GM23338 (cell line): ENCODE measurements at regions not wholly inside any gene's neighbourhood (a gene's known extent, or its start where the extent isn't known, plus 50 kb on each side); places are given as distances from the start of the nearest gene placed in this dataset.

Experiments
- ATAC-seq: fragments of 200-7000 bp; cut with Tn5 transposase; 3 replicates; pipeline ENCODE4 v1.9.1; 2020
- DNase-seq: peaks from one replicate; pipeline ENCODE4 v3.0.0-alpha.2; 2015; ENCODE audit warnings: low spot score
- H2AFZ ChIP-seq: fragments of 200-600 bp; sonication (generic); 2 replicates; pipeline ENCODE4 v1.8.0; 2016; ENCODE audit warnings: antibody characterized with exemption, mild to moderate bottlenecking, moderate library complexity
- H3F3A ChIP-seq: fragments of 200-600 bp; sonication (generic); replicated peaks from 2 replicates; pipeline ENCODE4 v1.8.0; 2017; ENCODE audit warnings: antibody characterized with exemption, mixed run types, low read depth
- H3K27ac ChIP-seq: fragments of 200-600 bp; sonication (generic); 2 replicates; pipeline ENCODE4 v1.6.1; 2016; ENCODE audit warnings: low read depth
- H3K27me3 ChIP-seq: fragments of 200-600 bp; sonication (generic); 2 replicates; pipeline ENCODE4 v1.8.0; 2016; ENCODE audit warnings: mild to moderate bottlenecking, mixed run types, moderate library complexity; ENCODE audit not compliant: insufficient read depth
- H3K36me3 ChIP-seq: fragments of 200-600 bp; sonication (generic); 2 replicates; pipeline ENCODE4 v1.8.0; 2016; ENCODE audit warnings: mild to moderate bottlenecking; ENCODE audit not compliant: insufficient read depth
- H3K4me1 ChIP-seq: fragments of 200-600 bp; sonication (generic); 2 replicates; pipeline ENCODE4 v1.8.0; 2016; ENCODE audit warnings: mild to moderate bottlenecking, moderate library complexity; ENCODE audit not compliant: insufficient read depth
- H3K4me2 ChIP-seq: fragments of 200-600 bp; sonication (generic); 2 replicates; pipeline ENCODE4 v1.7.1; 2017; ENCODE audit warnings: mixed run types
- H3K4me3 ChIP-seq: fragments of 200-600 bp; sonication (generic); 2 replicates; pipeline ENCODE4 v1.6.1; 2016; ENCODE audit warnings: mixed run types
- H3K79me2 ChIP-seq: fragments of 200-600 bp; sonication (generic); replicated peaks from 2 replicates; pipeline ENCODE4 v1.8.0; 2017; ENCODE audit warnings: mild to moderate bottlenecking; ENCODE audit not compliant: insufficient read depth
- H3K9me2 ChIP-seq: fragments of 200-600 bp; sonication (generic); 2 replicates; pipeline ENCODE4 v1.8.0; 2017; ENCODE audit not compliant: insufficient read depth
- H4K20me1 ChIP-seq: fragments of 200-600 bp; sonication (generic); replicated peaks from 2 replicates; pipeline ENCODE4 v1.8.0; 2017; ENCODE audit warnings: mild to moderate bottlenecking; ENCODE audit not compliant: insufficient read depth
- H3K27ac Mint-ChIP-seq: 2 replicates; pipeline ENCODE4 v1.8.0; 2020; ENCODE audit warnings: inconsistent platforms, mild to moderate bottlenecking, moderate library complexity, mixed read lengths
- H3K27me3 Mint-ChIP-seq: 3 replicates; pipeline ENCODE4 v1.8.0; 2022; ENCODE audit warnings: low read depth, mild to moderate bottlenecking, moderate library complexity, mixed read lengths, inconsistent platforms; ENCODE audit not compliant: insufficient read depth, poor library complexity
- H3K36me3 Mint-ChIP-seq: 3 replicates; pipeline ENCODE4 v1.8.0; 2021; ENCODE audit warnings: low read depth, mild to moderate bottlenecking, inconsistent platforms, moderate library complexity, mixed read lengths
- H3K4me1 Mint-ChIP-seq: 3 replicates; pipeline ENCODE4 v1.8.0; 2020; ENCODE audit warnings: mild to moderate bottlenecking, inconsistent platforms, mixed read lengths
- H3K4me3 Mint-ChIP-seq: 3 replicates; pipeline ENCODE4 v1.8.0; 2021; ENCODE audit warnings: moderate library complexity, mild to moderate bottlenecking, inconsistent platforms, mixed read lengths
- H3K9me3 Mint-ChIP-seq: 3 replicates; pipeline ENCODE4 v1.8.0; 2020; ENCODE audit warnings: moderate library complexity, mild to moderate bottlenecking, inconsistent platforms, mixed read lengths
- CREB1 ChIP-seq: fragments of 250-450 bp; sonication (Bioruptor Pico); IDR thresholded peaks from 2 replicates; pipeline ENCODE4 v1.5.0; 2020; ENCODE audit warnings: low read depth, mild to moderate bottlenecking, moderate library complexity
- CTCF ChIP-seq, 2 experiments: fragments of 200-600 bp in 1 of 2; sonication (generic) in 1 of 2; conservative IDR thresholded peaks; 2 replicates each; pipeline versions ENCODE4 v1.5.1 to v1.6.1; 2016 to 2017; ENCODE audit warnings: antibody characterized with exemption in 2 of 2, low read depth in 2 of 2, mild to moderate bottlenecking in 2 of 2, moderate library complexity in 1 of 2
- ETS1 ChIP-seq: IDR thresholded peaks from 2 replicates; pipeline ENCODE4 v1.6.1; 2016; ENCODE audit warnings: antibody characterized with exemption
- EZH2 ChIP-seq: fragments of 200-600 bp; sonication (generic); IDR thresholded peaks from one replicate; pipeline ENCODE4 v1.8.0; 2017; ENCODE audit warnings: antibody characterized with exemption, mild to moderate bottlenecking, low read depth; ENCODE audit not compliant: unreplicated experiment
- EZH2phosphoT487 ChIP-seq: fragments of 200-600 bp; sonication (generic); IDR thresholded peaks from one replicate; pipeline ENCODE4 v1.8.1; 2018; ENCODE audit warnings: antibody characterized with exemption; ENCODE audit not compliant: unreplicated experiment
- JUNB ChIP-seq: IDR thresholded peaks from one replicate; pipeline ENCODE4 v1.6.1; 2016; ENCODE audit warnings: antibody characterized with exemption; ENCODE audit not compliant: unreplicated experiment
- NANOG ChIP-seq: IDR thresholded peaks from 2 replicates; pipeline ENCODE4 v1.6.1; 2016; ENCODE audit warnings: antibody characterized with exemption, borderline replicate concordance
- POLR2AphosphoS5 ChIP-seq: IDR thresholded peaks from 2 replicates; pipeline ENCODE4 v1.6.1; 2016; ENCODE audit warnings: antibody characterized with exemption, low read depth
- REST ChIP-seq: IDR thresholded peaks from one replicate; pipeline ENCODE4 v1.6.1; 2018; ENCODE audit warnings: antibody characterized with exemption; ENCODE audit not compliant: unreplicated experiment
- STAT1 ChIP-seq: IDR thresholded peaks from one replicate; pipeline ENCODE4 v1.6.1; 2016; ENCODE audit warnings: antibody characterized with exemption; ENCODE audit not compliant: unreplicated experiment
- ZNF114 ChIP-seq: fragments of 250-450 bp; sonication (Bioruptor Pico); IDR thresholded peaks from 2 replicates; pipeline ENCODE4 v1.5.0; 2020; ENCODE audit warnings: mild to moderate bottlenecking, moderate library complexity
- ZNF331 ChIP-seq: fragments of 250-450 bp; sonication (Bioruptor Pico); IDR thresholded peaks from 2 replicates; pipeline ENCODE4 v1.5.0; 2020; ENCODE audit warnings: low read depth, mild to moderate bottlenecking, moderate library complexity
- TF ChIP-seq, protein P1 (sequence below): fragments of 250-450 bp; sonication (Bioruptor Pico); IDR thresholded peaks from 2 replicates; pipeline ENCODE4 v1.5.0; 2020; ENCODE audit warnings: mild to moderate bottlenecking, moderate library complexity

GRCh38 chr12:113676547-113676946 is 204.9 kb upstream of the LHX5 start:
- Histone ChIP-seq H3K79me2 (no peaks in the 10 kb centered on the region), H3K4me2 (no peak overlapping the region), H3K4me3 (no peak overlapping the region), H3K4me1 (no peaks in the 10 kb centered on the region), H4K20me1 (no peaks in the 10 kb centered on the region), H3F3A (no peaks in the 10 kb centered on the region), H3K27me3 (no peaks in the 10 kb centered on the region), H3K9me2 (no peaks in the 10 kb centered on the region), H3K27ac (no peak overlapping the region), H2AFZ (no peak overlapping the region), H3K36me3 (no peaks in the 10 kb centered on the region)
- Mint-ChIP-seq H3K36me3 (no peaks in the 10 kb centered on the region), H3K4me1 (peaks cover 2% of the 10 kb centered on the region; the same call in 1 of the 3 replicates), H3K27me3 (peaks cover 4% of the 10 kb centered on the region), H3K4me3 (no peak overlapping the region), H3K27ac (no peak overlapping the region), H3K9me3 (peaks cover 5% of the 10 kb centered on the region; the same call in 1 of the 3 replicates)
- ATAC-seq (no peak), DNase-seq (no peak)
- no peak for TF ChIP-seq NANOG
- TF ChIP-seq ETS1: no peak
- no peak for TF ChIP-seq ZNF114
- no peak for TF ChIP-seq CTCF (conservative IDR thresholded peaks at IDR 0.05; ENCODE audit: low read depth in 2 of 2)
- TF ChIP-seq EZH2phosphoT487: no peak
- no peak for TF ChIP-seq CREB1 (CRISPR knock-in tag)
- no peak for TF ChIP-seq REST
- TF ChIP-seq EZH2: no peak
- no peak for TF ChIP-seq ZNF331 (CRISPR knock-in tag)
- TF ChIP-seq STAT1: no peak
- TF ChIP-seq, protein P1, sequence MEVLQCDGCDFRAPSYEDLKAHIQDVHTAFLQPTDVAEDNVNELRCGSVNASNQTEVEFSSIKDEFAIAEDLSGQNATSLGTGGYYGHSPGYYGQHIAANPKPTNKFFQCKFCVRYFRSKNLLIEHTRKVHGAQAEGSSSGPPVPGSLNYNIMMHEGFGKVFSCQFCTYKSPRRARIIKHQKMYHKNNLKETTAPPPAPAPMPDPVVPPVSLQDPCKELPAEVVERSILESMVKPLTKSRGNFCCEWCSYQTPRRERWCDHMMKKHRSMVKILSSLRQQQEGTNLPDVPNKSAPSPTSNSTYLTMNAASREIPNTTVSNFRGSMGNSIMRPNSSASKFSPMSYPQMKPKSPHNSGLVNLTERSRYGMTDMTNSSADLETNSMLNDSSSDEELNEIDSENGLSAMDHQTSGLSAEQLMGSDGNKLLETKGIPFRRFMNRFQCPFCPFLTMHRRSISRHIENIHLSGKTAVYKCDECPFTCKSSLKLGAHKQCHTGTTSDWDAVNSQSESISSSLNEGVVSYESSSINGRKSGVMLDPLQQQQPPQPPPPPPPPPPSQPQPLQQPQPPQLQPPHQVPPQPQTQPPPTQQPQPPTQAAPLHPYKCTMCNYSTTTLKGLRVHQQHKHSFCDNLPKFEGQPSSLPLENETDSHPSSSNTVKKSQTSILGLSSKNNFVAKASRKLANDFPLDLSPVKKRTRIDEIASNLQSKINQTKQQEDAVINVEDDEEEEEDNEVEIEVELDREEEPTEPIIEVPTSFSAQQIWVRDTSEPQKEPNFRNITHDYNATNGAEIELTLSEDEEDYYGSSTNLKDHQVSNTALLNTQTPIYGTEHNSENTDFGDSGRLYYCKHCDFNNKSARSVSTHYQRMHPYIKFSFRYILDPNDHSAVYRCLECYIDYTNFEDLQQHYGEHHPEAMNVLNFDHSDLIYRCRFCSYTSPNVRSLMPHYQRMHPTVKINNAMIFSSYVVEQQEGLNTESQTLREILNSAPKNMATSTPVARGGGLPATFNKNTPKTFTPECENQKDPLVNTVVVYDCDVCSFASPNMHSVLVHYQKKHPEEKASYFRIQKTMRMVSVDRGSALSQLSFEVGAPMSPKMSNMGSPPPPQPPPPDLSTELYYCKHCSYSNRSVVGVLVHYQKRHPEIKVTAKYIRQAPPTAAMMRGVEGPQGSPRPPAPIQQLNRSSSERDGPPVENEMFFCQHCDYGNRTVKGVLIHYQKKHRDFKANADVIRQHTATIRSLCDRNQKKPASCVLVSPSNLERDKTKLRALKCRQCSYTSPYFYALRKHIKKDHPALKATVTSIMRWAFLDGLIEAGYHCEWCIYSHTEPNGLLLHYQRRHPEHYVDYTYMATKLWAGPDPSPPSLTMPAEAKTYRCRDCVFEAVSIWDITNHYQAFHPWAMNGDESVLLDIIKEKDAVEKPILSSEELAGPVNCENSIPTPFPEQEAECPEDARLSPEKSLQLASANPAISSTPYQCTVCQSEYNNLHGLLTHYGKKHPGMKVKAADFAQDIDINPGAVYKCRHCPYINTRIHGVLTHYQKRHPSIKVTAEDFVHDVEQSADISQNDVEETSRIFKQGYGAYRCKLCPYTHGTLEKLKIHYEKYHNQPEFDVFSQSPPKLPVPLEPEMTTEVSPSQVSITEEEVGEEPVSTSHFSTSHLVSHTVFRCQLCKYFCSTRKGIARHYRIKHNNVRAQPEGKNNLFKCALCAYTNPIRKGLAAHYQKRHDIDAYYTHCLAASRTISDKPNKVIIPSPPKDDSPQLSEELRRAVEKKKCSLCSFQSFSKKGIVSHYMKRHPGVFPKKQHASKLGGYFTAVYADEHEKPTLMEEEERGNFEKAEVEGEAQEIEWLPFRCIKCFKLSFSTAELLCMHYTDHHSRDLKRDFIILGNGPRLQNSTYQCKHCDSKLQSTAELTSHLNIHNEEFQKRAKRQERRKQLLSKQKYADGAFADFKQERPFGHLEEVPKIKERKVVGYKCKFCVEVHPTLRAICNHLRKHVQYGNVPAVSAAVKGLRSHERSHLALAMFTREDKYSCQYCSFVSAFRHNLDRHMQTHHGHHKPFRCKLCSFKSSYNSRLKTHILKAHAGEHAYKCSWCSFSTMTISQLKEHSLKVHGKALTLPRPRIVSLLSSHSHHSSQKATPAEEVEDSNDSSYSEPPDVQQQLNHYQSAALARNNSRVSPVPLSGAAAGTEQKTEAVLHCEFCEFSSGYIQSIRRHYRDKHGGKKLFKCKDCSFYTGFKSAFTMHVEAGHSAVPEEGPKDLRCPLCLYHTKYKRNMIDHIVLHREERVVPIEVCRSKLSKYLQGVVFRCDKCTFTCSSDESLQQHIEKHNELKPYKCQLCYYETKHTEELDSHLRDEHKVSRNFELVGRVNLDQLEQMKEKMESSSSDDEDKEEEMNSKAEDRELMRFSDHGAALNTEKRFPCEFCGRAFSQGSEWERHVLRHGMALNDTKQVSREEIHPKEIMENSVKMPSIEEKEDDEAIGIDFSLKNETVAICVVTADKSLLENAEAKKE (CRISPR knock-in tag): no peak
- TF ChIP-seq POLR2AphosphoS5: no peak
- TF ChIP-seq JUNB: no peak
